GM18873 (cell line): ENCODE measurements at regions not wholly inside any gene's neighbourhood (a gene's known extent, or its start where the extent isn't known, plus 50 kb on each side); places are given as distances from the start of the nearest gene placed in this dataset.
"Not testable (repeated sequence)": the region's sequence is repeated elsewhere in the genome, so short reads cannot be mapped to it uniquely, and the experiment has no call there.

Experiments
- ATAC-seq: cut with Tn5 transposase; IDR thresholded peaks from one replicate; pipeline ENCODE4 v1.9.1; 2021; ENCODE audit warnings: mild to moderate bottlenecking, moderate library complexity, moderate number of reproducible peaks; ENCODE audit not compliant: unreplicated experiment, low FRiP score

DNA sequence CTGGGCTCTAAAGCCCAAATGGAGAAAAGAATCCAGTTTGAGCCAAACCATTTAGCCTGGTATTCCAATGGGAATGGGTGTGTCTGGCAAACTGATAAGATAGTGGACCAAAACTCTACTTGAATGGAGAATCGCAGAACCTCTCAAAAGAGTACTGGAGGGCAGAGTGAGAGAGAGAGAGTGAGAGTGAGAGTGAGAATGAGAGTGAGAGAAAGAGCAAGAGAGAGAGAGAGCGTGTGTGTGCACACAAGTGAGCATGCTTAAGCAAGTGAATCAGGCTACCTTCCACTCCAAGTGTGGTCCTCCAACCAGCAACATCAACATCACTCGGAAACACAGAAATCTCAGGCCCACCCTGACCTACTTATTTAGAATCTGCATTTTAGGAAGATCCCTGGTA is 58.8 kb downstream of the UQCRFS1 start:
- ATAC-seq, result no peak

GRCh38 chr19:29145756-29146155 is 67.2 kb downstream of the UQCRFS1 start:
- ATAC-seq, result no peak

- ATAC-seq, result no peak
These were observed 69.8 kb downstream of the UQCRFS1 start for GRCh38 chr19:29143183-29143582.

- ATAC-seq, result no peak
These were observed 73.7 kb downstream of the UQCRFS1 start for GRCh38 chr19:29139227-29139626.

- not testable (repeated sequence) for ATAC-seq
These were observed 74.7 kb downstream of the UQCRFS1 start for GRCh38 chr19:29138206-29138605.

DNA sequence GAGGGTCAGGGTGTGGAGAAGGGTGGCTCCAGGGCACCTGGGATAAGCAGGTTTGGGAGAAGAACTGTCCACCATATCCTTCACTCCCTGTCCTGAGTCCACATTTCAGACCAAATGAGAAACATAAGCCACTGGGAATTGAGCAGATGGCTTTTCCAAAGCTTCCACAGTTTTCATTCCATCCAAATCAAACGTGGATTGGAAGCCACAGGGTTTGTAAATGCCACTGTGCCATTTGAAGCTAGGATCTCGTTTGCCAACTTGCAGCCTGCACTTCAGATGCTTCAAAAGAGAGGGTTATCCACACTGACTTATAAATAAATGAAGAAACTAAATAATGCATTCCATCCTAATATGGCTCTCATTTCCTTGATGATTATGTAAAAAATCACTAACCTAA is 81.5 kb downstream of the UQCRFS1 start:
- ATAC-seq, result no peak

GRCh38 chr19:29129148-29129547 is 83.8 kb downstream of the UQCRFS1 start:
- ATAC-seq, result no peak

DNA sequence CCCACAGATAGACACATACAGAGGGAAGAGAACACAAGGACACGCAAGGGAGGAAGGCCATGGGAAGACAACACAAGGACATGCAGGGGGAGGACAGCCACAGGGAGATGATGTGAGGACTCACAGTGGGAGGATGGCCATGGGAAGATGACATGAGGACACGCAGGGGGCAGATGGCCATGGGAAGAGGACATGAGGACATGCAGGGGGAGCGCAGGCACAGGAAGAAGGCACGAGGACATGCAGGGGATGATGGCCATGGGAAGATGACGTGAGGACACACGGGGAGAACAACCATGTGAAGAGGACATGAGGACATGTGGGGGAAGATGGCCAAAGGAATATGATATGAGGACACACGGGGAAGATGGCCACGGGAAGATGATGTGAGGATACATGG is 84.7 kb downstream of the UQCRFS1 start:
- ATAC-seq, result no peak

- no peak for ATAC-seq
These were observed 90.8 kb downstream of the UQCRFS1 start for GRCh38 chr19:29122185-29122584.

GRCh38 chr19:29121684-29122083 is 91.3 kb downstream of the UQCRFS1 start:
- ATAC-seq, result no peak

DNA sequence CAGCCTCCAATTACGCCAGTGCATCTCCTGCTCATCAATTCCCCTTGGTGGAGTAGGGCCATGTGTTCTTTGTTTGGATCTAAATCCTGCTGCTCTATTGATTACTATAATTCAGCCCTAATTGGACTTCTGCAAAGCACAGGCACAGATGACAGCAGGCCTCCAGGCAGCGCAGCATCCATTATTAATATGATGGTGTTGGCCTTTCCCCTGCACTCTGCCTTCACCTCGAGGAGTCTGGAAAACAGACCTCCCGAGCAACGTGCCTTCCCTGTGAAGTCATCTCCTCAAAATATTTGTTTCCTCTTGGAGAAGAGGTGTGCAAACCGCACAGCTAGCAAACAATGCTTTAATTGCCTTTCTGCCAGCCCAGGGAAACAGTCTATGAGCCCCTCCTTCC is 92.5 kb downstream of the UQCRFS1 start:
- no peak for ATAC-seq

DNA sequence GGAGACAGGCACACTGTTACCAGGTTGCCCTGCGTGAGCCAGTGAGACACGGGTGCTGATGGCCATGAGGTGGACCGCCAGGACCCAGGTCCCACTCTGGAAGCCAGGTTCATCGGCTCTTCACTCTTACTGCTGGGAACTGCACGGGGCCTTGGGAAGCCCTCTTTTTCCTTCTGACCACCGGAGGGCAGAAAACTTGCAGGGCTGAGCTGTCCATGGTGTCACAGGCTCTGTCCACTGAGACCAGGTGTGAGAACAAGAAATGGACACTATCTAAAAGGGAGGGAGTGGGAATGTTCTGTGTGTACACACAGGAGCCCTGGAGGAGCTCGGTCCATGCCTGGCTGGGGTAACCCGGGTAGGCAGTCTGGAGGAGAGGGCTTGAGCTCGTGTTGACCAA is 93.4 kb downstream of the UQCRFS1 start:
- no peak for ATAC-seq

- no peak for ATAC-seq
These were observed 94.6 kb downstream of the UQCRFS1 start for GRCh38 chr19:29118389-29118788.

DNA sequence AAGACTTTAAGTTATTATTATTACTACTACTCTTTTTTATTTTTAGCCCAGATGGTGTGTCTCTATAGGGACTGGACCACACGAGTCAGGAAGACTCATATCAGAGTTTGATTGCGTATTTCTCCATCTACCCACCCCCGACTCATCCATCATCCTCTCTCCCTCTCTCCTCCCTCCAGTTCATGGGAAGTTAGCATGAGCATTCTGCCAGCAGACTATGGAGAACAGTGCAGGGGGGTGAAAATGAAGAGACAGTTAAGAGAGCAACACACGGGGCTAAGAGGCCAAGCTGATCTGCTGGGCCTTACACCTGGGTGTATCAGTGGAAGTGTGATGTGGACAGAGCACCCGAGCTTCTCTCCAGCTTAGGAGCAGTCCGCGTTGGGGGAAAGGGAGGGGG is 95.0 kb downstream of the UQCRFS1 start:
- ATAC-seq, result no peak

DNA sequence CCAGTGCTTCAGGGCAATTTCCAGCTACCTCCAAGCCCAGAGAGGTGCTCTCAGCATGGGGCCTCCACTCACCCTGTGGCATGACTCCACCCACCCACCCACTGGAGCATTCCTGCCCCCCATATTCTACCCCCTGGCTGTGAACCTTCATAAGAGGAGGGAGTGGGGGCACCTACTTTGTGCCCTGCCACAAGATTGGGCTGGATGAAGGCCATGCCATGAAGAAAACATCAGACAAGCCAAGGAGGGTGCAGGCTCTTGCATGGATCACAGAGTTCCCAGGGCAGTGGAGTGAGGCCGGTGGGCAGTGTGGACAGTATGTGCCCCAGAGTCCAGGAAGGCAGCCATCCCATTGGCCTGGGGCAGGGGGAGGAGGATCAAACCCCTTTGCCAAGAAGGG is 97.8 kb downstream of the UQCRFS1 start:
- ATAC-seq, result no peak

DNA sequence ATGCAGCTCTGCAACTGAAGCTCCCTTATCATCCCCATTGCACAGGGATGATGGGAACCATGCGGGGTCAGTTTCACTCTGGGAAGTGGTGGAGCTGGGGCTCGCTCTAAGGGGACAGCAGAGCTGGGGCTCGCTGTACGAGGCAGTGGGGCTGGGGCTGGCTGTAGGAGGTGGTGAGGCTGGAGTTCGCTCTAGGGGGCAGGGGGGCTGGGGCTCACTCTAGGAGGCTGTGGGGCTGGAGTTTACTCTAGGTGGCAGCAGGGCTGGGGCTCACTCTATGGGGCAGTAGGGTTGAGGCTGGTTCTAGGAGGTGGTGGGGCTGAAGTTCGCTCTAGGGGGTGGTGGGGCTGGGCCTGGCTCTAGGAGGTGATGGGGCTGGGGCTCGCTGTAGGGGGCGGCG is 99.1 kb downstream of the UQCRFS1 start:
- ATAC-seq, result no peak

- ATAC-seq, result no peak
These were observed 101.4 kb downstream of the UQCRFS1 start for GRCh38 chr19:29111576-29111975.

GRCh38 chr19:29107831-29108230 is 105.1 kb downstream of the UQCRFS1 start:
- ATAC-seq, result no peak

DNA sequence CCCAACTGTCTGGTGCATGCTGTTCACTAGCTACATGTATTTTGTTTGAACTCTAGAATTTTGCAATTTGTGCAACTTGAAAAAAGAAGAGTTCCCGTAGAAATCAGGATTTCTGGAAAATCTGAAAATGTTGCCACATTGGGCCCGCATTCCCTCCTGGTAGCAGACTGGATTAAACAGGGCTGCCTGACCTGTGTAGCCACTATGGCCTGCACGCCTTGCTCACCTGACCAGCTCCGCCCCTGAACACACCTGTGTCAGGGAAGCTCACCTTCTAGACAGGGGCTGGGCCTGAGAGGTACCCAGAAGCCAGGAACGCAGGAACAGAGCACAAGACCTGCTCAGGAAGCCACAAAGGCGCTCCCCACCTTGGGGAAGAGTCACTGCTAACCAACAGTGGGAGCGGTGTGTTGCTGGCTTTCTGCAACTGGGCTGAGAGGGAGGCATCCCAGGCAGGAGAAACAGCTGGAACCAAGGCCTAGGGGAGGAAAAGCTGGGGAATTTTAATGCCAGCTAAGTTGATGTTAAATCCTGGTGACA is 106.5 kb downstream of the UQCRFS1 start:
- ATAC-seq, result no peak

DNA sequence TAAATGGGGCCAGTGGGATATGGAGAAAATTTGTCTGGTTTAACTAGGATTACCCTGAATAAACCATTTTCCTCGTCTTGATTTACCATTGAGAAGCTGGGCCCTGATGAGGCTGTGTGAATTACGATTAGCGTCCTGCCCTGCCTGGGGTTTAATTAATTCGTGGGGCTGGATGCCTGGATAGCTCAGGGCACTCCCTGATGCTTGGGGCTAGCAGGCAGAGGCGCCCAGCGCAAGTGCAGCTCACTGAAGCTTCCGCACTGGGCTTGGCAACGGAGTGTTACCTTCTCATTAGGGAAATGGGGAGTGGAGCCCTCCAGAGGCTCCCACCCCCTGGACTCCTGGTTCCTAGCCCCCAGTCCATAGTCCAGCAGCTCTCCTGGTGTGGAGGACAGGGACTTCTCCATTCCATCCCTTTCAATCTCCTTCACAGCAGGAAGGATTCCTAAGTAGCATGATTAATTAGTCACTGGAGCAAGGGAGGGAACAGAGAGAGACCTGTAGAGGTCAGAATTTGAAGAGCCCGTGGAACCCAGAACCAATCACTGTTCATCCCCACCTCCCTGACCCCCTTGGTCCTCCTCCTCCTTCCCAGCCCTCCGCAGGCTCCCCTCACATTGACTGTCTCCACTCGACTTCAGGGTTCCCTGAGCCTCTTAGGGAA is 107.2 kb downstream of the UQCRFS1 start:
- no peak for ATAC-seq

- no peak for ATAC-seq
These were observed 108.2 kb downstream of the UQCRFS1 start for GRCh38 chr19:29104605-29105241.

GRCh38 chr19:29098863-29099481 is 114.0 kb downstream of the UQCRFS1 start:
- no peak for ATAC-seq
